Smooth muscle cell (in vitro differentiated cells): ENCODE measurements at regions not wholly inside any gene's neighbourhood (a gene's known extent, or its start where the extent isn't known, plus 50 kb on each side); places are given as distances from the start of the nearest gene placed in this dataset.

ENCODE experiments used
- DNase-seq: peaks from one replicate; lab custom pipeline; 2025; ENCODE audit not compliant: unreplicated experiment; lab: John Stamatoyannopoulos, UW
- H2AFZ ChIP-seq: fragments of 200-600 bp; sonication (generic); 2 replicates; pipeline ENCODE4 v1.6.0; 2016; ENCODE audit warnings: antibody characterized with exemption, low read depth, mild to moderate bottlenecking
- H3F3A ChIP-seq: fragments of 200-600 bp; sonication (generic); 2 replicates; pipeline ENCODE4 v1.6.0; 2017; ENCODE audit warnings: antibody characterized with exemption, low read depth
- H3K27ac ChIP-seq: fragments of 200-600 bp; sonication (generic); 2 replicates; pipeline ENCODE4 v1.5.1; 2016; ENCODE audit warnings: low read depth, mild to moderate bottlenecking
- H3K27me3 ChIP-seq: fragments of 200-600 bp; sonication (generic); 2 replicates; pipeline ENCODE4 v1.6.1; 2016; ENCODE audit warnings: low read depth, mild to moderate bottlenecking
- H3K36me3 ChIP-seq: fragments of 200-600 bp; sonication (generic); 2 replicates; pipeline ENCODE4 v1.5.1; 2016; ENCODE audit warnings: low read depth
- H3K4me1 ChIP-seq: fragments of 200-600 bp; sonication (generic); 2 replicates; pipeline ENCODE4 v1.5.1; 2016; ENCODE audit warnings: low read depth
- H3K4me2 ChIP-seq: fragments of 200-600 bp; sonication (generic); 2 replicates; pipeline ENCODE4 v1.6.0; 2016; ENCODE audit warnings: mild to moderate bottlenecking
- H3K4me3 ChIP-seq: fragments of 200-600 bp; sonication (generic); 2 replicates; pipeline ENCODE4 v1.5.1; 2016; ENCODE audit warnings: mild to moderate bottlenecking
- H3K79me2 ChIP-seq: fragments of 200-600 bp; sonication (generic); 2 replicates; pipeline ENCODE4 v1.6.0; 2016; ENCODE audit warnings: low read depth, mild to moderate bottlenecking
- H3K9ac ChIP-seq: fragments of 200-600 bp; sonication (generic); 2 replicates; pipeline ENCODE4 v1.6.0; 2016; ENCODE audit warnings: low read depth
- H3K9me3 ChIP-seq: fragments of 200-600 bp; sonication (generic); replicated peaks from 2 replicates; pipeline ENCODE4 v1.5.1; 2016; ENCODE audit warnings: low read depth
- H4K20me1 ChIP-seq: fragments of 200-600 bp; sonication (generic); 2 replicates; pipeline ENCODE4 v1.6.0; 2016; ENCODE audit warnings: low read depth
- WGBS: methylation state at CpG from one replicate; pipeline ENCODE4 v1.1.7; 2016; ENCODE audit warnings: low lambda C conversion rate; 5-methylcytosine and 5-hydroxymethylcytosine counted together
- TF ChIP-seq, protein P1 (sequence below): fragments of 200-600 bp; sonication (generic); IDR thresholded peaks from 2 replicates; pipeline ENCODE4 v1.5.1; 2017; ENCODE audit warnings: borderline replicate concordance, mild to moderate bottlenecking, antibody characterized with exemption; ENCODE audit not compliant: insufficient read depth, poor library complexity, severe bottlenecking

DNA sequence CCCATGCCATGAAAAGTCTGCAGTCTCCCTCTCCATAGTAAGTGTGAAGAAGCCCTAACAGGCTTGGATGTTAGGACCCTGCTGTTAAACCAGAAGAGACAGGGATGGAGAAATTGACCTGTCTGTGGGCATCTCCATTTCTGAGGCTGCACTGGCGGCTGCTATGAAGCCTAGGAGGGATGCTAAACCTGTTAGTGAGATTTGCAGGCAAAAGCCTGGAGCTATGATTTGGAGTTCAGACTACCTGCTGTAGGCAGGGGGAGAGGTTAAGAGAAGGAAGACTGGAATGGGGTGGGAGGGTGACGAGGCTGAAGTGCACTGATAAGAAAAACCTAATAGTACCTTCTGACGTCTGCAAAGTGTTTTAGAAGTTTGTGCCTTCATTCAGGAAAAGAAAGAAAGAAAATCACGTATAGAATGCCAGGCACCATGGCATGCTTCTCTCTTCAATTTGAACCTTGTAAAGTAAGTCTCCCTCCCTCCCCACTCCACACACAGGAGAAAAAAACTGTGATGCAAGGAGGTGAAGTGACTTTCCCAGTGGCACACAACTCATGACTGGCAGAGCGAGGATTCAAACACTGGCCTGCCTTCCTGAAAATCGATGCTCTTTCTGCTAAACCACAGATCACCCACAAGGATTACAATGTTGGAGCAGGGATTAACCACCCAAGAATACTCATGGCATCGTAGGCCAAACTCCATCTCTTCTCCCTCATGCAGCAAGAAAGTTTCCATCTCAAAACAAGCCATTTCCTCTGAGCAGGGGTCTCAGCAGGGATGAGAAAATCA is 98.5 kb upstream of the PKDCC start:
- Histone ChIP-seq H3K36me3 (no peaks in the 10 kb centered on the region), H3F3A (peaks cover 25% of the 10 kb centered on the region), H3K4me3 (no peak overlapping the region), H3K27ac (no peak overlapping the region), H3K79me2 (no peaks in the 10 kb centered on the region), H2AFZ (no peak overlapping the region), H3K27me3 (no peaks in the 10 kb centered on the region), H3K4me2 (peak overlapping the region; percentile 49), H3K9ac (no peak overlapping the region), H4K20me1 (no peaks in the 10 kb centered on the region), H3K9me3 (no peaks in the 10 kb centered on the region), H3K4me1 (peaks cover 33% of the 10 kb centered on the region)
- no peak for DNase-seq
- TF ChIP-seq, protein P1, sequence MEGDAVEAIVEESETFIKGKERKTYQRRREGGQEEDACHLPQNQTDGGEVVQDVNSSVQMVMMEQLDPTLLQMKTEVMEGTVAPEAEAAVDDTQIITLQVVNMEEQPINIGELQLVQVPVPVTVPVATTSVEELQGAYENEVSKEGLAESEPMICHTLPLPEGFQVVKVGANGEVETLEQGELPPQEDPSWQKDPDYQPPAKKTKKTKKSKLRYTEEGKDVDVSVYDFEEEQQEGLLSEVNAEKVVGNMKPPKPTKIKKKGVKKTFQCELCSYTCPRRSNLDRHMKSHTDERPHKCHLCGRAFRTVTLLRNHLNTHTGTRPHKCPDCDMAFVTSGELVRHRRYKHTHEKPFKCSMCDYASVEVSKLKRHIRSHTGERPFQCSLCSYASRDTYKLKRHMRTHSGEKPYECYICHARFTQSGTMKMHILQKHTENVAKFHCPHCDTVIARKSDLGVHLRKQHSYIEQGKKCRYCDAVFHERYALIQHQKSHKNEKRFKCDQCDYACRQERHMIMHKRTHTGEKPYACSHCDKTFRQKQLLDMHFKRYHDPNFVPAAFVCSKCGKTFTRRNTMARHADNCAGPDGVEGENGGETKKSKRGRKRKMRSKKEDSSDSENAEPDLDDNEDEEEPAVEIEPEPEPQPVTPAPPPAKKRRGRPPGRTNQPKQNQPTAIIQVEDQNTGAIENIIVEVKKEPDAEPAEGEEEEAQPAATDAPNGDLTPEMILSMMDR = no peak
- 23% methylated on average over 7 of the region's 7 CpGs for WGBS

DNA sequence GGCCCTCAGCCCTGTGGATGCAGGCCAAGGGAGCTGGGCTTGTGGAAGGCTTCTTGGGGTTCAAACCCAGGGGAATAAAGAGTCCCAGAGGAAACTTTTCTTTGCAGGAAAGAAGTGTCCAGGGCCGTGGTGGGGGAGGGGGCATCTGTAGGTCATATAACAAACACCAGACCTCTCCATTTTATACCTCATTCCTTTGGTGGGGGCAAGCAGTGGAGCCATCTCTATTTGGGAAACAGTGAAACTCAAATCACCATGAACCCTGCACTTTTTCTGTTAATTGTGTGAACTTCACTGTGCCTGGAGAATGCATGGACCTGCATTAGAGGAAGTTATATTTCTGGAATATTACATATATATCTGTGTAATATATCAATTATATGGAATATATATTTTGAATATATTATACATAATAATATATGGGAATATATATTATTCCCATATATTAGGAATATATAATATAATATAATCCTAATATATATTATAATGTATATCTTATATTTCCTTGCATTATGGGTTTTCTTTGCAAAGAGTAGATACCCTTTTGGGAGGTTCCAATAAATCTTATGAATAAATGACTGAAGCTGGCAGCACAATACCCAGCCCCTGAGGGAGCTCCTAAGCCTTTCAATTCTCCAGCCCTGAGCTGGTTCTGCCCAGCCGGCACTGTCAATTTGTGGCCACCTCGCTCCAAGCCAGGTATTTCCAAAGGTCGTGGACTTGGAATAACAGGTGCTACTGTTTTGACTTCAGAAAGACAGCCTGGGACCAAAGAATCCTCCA is 97.7 kb upstream of the PKDCC start:
- Histone ChIP-seq H4K20me1 (no peaks in the 10 kb centered on the region), H3K9me3 (no peaks in the 10 kb centered on the region), H3K9ac (no peak overlapping the region), H3K4me1 (peaks cover 33% of the 10 kb centered on the region), H3K36me3 (no peaks in the 10 kb centered on the region), H3K4me3 (no peak overlapping the region), H3K79me2 (no peaks in the 10 kb centered on the region), H3K27me3 (no peaks in the 10 kb centered on the region), H3K27ac (no peak overlapping the region), H3F3A (peaks cover 25% of the 10 kb centered on the region), H2AFZ (no peak overlapping the region), H3K4me2 (peak overlapping the region; percentile 49)
- 53% methylated on average over 4 of the region's 4 CpGs for WGBS
- no peak for DNase-seq
- TF ChIP-seq, protein P1 = no peak

DNA sequence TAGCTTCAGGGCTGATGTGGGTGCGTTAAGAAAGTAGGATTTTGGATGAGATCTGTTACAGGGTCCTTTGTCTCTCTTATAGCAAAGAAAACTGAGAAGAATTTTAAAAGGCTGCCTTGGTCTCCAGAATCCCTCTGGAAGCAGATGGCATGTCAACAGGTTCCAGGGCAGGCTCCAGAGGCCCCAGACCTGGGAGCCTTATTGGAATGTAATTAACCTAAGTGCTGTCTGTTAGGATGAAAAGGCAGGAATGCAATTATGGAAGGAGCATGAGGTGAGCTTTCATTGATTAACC is 97.2 kb upstream of the PKDCC start:
- Histone ChIP-seq H3K79me2 (no peaks in the 10 kb centered on the region), H3F3A (peaks cover 25% of the 10 kb centered on the region), H3K27me3 (no peaks in the 10 kb centered on the region), H2AFZ (no peak overlapping the region), H3K27ac (no peak overlapping the region), H3K4me2 (no peak overlapping the region), H3K36me3 (no peaks in the 10 kb centered on the region), H3K4me3 (no peak overlapping the region), H4K20me1 (no peaks in the 10 kb centered on the region), H3K9me3 (no peaks in the 10 kb centered on the region), H3K9ac (no peak overlapping the region), H3K4me1 (peaks cover 33% of the 10 kb centered on the region)
- TF ChIP-seq, protein P1 = no peak
- WGBS = 52% methylated on average over 1 of the region's 1 CpG
- DNase-seq = no peak
